Endometrium (tissue), 2 donors: ENCODE measurements at regions not wholly inside any gene's neighbourhood (a gene's known extent, or its start where the extent isn't known, plus 50 kb on each side); places are given as distances from the start of the nearest gene placed in this dataset.
A peak's percentile ranks its signal among the peaks of the same experiment; 100 is the strongest.
"Not testable (repeated sequence)": the region's sequence is repeated elsewhere in the genome, so short reads cannot be mapped to it uniquely, and the experiment has no call there.

Experiments
- FAIRE-seq: peaks from 2 replicates; lab custom pipeline; 2012; peaks lifted over from hg19 to GRCh38; lab: Jason Lieb, UNC
- donor health status: control.
- donor health status: control.

DNA sequence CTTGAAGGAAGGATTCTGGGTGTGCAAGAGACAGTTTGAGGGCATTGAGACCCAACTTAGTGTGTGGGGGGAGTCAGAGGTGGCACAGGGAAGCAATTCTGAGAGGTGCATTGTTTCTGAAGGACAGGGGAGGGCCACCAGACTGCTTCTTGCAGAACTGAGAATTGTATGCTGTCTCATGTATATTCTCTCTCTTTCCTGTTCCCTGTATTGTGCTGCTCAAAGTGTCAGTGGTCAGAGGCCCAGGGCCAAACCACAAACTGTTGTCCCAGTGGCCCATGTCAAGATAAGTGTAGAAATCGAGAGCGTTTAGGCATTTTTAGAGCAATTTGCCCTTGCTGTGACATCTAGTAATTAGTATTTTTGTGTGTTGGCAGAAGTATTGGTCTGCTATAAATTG, 567.1 kb downstream of the EDEM1 start:
- FAIRE-seq, result no peak

DNA sequence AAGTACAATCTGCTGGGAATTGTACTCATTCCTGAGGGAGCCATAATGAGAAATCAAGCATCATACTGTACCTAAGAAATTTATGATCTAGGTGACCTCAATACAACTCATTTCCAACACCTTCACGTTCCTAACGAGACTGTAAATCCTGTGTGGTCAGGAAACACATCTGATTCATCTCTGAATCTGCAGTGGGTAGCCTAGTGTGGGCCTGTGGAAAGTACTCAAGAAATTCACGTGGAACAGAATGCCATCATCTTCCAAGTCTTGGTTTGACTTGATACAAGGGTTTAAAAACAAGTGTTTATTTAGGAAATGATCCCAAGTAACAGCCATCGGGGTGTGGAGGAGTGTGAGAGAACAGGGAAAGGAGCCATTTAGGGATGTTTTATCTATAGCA, 568.9 kb downstream of the EDEM1 start:
- FAIRE-seq, result no peak

DNA sequence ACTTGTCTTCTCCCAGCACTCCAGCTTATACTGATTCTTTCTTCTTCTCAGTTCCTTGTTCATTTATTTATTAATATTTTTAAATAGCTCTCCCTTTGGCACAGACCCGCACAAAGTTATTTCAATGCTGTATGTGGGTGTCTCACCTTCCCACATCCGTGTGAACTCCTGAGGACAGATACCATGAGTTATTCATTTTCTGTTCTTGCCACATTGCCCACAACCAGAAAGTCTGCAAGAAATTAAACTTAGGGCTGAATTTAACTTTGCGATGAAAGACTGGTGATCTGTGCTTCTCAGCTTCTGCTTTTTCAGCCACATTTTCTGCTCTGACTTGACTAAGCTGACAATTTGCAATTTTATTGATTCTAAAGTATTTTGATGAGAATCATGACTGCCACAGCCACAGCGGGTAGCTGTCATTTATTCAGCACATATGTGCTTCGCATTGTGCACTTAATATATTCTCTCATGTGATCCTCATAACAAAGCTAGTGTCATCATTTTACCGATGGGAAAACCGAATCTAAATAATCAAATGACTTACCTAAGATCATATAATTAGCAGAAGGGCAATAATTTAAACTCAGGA, 569.8 kb downstream of the EDEM1 start:
- no peak for FAIRE-seq

DNA sequence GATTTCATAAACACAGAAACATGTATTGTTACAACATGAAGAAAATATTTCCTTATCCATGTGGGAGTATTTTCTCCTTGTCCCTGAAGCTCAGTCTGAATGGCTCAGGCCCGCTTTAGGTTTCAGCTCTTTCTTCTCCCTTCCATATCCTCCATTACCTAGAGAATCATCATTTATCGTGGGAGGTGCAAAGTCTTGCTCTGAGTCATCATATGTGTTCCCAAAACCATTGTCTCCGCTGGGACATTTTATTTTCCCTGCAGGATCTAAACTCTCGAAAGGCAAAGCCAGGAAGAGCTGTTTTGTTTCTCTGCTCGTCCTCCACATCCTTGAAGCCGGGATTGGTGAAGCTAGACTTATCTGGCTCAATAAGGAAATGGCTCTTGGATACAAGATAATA, 571.2 kb downstream of the EDEM1 start:
- no peak for FAIRE-seq

DNA sequence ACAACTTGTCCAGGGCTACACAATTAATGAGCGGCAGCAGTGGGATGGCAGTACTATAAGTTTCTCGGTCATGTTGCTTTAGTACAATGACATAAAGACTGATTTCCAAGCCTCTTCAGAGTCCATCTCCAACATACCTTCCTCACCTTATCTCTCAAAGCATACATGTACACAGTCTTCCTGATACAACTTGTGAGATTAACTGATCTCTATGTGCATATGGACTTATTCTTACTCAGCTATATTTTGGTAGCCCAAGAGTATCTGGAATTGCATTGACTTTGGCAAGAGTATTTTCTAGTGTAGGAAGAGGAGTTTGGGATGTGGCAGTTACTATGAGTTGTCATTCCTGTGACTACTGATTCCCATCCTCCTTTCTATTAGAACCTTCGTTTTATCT, 575.0 kb downstream of the EDEM1 start:
- FAIRE-seq, result no peak

DNA sequence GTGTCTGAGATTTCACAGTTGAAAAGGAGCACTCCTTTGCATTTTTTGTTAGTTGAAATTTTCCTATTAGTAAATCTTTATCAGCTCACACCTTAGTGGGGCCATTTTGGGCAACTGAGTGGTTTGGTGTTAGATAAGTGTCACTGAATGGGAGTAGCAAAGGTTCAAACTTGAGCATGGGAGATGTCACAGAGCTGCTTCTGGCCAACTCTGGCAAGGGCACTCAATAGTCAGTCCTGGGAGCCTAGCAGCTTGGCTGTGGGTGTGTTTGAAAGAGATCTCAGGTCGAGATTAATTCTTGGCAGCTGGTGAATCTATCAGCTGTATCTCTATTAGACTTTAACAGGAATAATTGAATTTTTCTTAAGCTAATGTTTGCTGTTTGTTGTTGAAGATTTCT, 579.3 kb downstream of the EDEM1 start:
- no peak for FAIRE-seq

DNA sequence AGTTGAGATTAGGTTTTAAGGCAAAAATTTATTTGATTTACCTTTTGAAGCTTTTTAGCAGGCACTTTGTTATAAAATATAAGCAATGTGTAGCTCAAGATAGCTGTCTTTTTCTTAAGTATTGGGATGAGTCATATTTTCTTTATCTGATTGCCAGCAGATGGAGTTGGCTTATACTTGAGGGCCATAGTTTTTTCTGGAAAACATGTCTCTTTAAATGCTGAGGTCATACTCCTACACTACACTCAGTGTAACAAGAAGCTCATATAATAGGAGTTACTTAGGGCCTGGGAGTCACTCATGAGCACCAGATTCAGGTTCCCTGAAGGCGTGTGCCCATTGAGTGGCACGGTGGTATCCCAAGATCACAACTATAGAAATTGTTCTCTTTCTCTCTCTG, 579.8 kb downstream of the EDEM1 start:
- FAIRE-seq, result peak; percentile 12

DNA sequence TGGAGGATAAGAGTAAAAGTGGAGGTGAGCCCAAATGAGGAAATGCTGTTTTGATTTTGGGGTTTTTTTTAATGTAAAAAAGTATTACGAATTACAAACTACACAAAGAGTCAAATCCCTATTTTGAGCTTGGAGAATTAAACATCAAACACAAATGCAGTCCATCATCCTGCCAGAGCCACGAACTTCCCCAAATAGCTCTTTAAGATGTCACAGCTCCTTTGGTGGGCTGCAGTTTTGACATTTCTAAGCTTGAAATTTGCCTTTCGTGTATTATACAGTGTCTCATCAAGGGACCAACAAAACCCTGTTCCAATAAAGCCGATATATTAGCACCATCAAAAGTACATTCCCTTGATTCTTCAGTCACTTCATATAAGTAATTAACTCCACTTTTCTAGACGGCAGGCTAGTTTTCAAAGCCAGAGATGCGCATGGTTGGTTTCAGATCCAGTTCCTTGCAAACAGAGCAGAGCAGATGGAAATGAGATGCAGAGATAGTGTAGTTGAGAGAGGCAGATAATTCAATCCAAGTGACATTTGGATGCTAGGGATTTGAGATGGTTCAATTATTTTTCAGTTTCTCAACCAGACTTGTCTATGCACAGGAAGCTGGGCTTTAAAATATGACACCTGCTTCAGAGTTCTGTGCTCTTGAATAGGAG, 580.9 kb downstream of the EDEM1 start:
- no peak for FAIRE-seq

DNA sequence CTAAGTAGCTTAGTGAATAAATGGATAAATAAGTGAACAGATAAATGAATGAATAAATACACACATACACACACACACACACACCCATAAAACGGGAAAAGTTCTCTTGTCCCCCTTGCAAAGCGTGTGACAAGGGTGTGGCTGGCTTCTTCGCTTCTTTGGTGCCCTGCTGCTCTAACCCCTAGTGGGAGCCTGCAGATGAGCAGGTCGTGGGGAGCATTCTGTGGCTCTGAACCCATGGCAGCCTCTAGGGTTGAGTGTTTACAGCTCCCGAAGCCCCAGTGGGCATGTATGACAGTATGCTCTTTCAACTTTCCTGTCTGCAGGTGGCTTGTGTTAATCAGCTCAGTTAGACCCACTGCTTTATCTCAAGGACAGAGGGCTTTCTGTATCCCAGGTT, 582.3 kb downstream of the EDEM1 start:
- FAIRE-seq, result no peak

DNA sequence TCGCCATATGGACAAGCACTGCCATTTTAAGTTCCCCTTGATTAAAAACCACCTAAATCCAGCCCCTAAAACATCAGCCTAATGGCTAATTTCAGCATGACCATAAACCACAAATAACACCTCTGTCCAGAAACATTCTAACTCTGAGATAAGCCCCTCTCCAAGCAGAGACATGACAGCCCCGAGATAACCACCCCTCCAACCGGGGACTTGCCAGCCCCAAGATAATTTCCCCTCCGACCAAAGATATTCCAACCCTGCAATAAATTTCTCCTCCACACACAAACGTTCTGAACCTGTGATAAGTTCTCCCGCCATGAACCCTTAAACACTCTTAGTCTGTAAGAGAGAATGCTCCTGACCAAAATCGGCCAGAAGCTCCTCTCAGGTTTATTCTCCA, 586.8 kb downstream of the EDEM1 start:
- no peak for FAIRE-seq

DNA sequence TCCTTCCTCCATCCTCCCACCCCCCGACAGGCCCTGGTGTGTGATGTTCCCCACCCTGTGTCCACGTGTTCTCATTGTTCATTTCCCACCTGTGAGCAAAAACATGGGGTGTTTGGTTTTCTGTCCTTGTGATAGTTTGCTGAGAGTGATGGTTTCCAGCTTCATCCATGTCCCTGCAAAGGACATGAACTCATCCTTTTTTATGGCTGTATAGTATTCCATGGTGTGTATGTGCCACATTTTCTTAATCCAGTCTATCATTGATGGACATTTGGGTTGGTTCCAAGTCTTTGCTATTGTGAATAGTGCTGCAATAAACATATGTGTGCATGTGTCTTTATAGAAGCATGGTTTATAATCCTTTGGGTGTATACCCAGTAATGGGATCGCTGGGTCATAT, 587.6 kb downstream of the EDEM1 start:
- FAIRE-seq, result not testable (repeated sequence)

DNA sequence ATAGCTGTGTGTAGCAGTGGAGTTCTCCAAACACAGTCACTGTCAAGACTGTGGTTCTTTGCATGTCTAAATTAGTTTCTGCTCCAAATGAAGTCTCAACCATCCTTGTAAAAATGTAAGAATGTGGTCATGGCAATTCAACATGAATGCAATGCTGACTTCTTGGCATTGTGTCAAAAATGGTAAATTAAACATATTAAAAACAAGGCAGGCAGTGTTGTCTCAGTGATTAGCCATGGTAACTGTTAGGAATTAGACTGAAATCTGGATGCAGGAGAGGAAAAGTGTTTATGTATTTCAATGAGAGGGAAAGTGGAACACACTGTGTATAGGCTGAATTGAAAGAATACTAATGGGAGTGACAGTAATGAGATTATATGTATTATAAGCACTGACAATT, 597.2 kb downstream of the EDEM1 start:
- FAIRE-seq, result no peak

DNA sequence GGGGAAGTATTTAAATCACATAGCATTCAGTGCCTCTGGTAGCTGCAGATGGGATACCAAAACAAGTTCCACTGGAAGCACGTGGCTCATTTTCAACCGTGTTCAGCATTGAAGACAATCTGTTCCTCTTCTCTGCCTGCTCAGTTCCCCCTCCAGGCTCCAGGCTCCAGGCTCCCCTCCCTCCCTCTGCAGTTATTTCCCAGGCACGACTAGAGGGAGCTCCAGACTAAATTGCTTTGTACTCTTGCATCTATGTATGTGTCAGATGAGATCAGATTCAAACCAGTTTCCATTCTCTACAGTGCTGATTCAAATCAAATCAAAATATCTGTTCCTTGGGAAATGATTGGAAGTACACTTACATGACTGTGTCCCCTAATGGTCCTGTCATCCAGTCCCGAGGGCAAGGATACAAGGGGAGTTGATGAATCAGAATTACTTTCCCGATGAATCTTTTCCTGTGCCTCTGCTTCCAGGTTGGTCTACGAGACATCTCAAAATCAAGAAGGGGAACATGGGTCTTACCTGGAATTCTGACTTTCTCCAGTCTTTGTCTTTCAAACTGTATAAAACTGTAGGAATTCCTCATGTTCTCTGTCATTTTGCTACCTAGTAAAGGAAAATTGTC, 600.5 kb downstream of the EDEM1 start:
- FAIRE-seq, result peak; percentile 73

DNA sequence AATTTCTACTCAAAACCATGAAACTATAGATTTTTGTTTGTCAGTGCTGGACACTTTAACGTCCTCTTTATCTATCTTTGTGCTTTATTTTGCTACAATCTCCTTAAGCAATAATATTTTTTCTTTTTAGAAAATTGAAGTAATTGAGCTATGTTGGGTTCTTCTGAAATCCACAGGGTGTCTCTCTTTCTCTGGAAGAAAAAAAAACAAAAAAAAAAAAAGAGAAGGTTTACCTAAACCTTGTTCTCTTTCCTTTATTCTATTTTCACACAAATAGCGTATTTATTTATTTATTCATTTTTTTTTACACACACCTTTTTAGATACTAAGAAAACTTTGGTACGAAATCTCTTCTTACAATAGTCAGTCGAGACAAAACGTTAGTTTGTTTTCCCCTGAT, 601.0 kb downstream of the EDEM1 start:
- peak; percentile 93 for FAIRE-seq

DNA sequence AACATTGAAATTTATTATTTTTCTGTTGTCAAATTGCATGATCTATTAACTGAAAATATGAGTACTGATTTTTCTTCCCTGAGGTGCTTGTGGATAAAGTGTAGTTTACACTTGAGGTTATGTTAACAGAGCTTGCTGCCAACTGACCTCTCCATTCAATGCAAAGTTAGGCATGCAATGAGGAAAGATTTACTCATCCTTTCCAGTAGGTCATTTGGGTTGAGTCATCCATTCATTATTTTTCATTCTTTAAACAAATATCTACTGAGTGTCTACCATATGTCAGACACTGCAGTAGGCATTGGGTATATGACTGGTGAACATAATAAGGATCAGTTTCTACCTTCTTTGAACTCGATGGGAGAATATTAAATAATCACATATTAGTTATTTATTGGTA, 604.1 kb downstream of the EDEM1 start:
- no peak for FAIRE-seq

DNA sequence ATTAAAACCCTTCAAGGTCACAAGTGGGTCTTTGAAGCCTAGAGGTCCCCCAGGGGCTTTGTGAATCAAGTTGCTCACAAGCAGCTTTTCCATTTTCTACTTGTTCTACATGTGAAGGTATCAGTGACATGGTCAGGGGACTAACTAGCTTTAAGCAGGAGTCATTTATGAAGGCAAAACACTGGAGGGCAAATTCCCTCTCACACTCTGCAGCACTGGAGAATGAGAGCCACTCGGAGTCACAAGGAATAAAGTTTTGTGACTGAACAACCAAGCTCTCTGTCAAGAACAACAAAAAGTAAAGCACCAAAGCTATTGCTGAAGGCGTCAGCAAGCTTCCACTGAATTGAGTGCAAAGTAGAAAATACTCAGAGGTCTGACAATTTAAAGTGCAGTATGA, 609.0 kb downstream of the EDEM1 start:
- no peak for FAIRE-seq

DNA sequence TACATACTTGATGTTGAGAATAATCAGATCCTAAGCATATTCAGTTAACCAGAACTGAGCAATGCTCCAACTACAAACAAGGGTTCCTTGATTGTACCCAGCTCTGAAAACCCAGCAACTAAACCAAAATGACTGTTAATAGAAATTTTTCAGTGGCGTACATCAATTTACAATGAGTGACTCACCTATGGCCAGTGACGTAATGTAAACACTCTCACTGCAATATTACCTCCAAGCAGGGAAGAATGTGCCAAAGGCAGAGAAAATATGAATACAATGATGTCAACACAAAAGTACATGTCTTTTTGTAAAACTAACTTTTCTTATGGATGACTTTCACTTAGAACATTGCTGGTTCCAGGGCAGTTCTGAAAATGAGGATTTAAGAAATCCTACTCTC, 611.3 kb downstream of the EDEM1 start:
- FAIRE-seq, result no peak

DNA sequence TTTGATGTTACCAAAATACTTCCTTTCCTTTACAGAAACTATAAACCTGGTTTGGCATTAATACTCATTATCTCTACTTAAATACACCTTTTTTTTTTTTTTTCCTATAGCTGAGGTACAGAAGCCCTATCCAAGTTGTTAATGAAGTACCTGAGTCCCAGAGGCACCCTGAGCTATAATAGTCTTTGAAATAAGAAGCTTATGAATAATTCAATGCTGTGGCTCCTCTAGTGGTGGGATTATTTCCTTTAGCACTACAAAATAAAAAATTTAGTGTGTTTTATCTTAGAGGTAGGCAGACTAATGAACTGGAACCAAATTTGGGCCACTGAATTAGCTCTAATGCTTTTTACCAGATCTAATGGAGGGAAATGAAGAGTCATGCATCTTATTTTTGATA, 611.9 kb downstream of the EDEM1 start:
- FAIRE-seq, result no peak

DNA sequence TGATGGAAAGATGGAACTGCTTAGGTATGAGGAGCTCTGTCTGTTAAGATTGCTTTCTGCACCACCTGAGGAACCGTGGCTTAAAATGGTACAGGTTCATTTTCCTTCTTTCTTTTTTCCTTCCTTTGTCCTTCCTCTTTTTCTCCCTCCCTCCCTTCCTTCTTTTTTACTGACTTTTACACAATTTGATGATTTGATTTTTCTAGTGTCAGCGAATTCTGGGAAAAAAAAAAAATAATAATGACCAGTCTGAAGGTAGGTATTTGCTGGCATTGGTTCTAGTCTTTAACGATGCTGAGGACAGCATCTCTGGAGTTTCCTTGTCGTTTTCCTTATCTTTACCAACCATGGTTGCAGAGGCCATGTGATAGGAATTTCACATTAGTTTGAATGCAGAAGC, 613.5 kb downstream of the EDEM1 start:
- no peak for FAIRE-seq

DNA sequence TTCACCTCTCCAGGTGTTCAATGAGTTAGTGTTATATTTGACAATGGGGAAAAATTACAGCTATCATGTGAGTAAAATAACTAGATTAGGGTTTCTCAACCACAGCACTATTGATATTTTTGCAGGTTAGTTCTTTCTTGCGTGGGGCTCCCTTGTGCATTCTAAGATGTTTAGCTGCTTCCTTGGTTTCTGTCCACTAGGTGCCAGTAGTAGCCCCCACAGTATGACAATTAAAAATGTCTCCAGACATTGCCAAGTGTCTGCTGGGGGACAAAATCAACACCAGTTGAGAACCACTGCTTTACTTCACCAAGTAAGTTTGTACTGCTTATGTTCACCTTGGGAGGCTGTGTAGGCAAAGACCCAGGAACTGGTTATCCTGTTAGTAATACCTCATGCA, 618.7 kb downstream of the EDEM1 start:
- no peak for FAIRE-seq

DNA sequence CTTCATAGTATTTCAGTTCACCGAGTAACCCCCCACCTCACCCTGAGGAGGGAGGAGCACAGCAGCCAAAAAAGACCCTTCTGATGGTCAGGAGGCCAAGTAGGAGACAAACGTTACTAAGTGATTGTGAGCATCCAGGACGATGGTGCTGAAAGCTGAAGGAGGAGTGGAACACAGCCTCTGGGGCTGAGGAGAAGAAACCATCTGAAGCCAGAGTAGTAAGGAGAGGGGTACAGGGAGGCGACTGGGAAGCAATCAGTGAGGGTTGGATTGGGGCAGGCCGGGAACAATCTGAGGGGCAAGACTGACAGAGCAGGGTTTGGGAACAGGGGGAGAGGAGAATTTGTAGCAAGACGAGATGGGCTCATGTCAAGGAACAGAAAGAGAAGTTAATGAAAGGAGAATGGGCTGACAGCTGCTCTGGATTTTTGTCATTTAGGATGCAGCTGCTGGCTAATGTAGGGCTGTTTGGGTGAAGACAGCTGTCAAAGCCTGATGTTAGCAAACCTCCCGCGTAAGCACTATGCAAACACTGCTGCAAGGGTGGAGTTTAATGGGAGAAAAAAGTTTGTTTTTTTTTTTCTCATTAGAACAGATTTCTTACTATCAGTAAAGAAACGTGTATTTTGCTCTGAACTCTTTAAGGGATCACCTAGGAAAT, 622.2 kb downstream of the EDEM1 start:
- no peak for FAIRE-seq

DNA sequence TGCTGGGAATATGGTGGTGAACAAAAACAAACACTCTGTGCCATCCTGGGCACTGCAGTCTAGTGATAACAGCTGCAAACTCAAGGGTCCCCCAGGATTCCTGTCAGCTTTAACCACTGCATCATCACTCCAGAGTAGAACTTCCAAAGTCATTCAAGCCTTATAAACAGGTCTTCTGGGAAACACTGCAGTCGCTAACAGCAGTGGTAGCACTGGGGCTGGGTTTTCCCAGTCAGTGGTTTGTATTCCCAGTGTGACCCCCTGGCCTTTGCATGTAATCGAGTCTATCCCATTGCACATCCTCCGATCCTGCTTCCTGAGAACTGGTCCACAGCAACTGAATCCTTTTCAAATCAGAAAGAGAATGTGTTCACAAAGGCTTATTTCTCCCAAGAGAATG, 623.5 kb downstream of the EDEM1 start:
- no peak for FAIRE-seq

DNA sequence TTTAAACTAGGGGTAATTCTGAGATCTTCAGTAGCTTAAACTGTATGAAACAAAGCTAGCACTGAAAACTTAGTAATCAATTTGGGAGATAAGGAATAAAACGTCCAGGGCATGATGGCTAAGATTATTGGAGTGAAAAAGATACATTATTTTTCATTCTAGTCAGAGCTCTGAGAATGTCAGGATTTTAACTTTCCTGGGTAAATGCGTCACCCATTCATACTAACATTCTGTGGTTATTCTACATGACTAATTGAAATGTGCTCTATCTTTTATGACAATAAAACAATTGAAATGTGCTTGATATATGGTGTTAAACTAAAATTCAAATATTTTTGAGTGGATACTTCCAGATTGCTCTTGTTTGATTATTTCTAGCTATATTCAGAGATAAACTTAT, 626.0 kb downstream of the EDEM1 start:
- FAIRE-seq, result no peak

DNA sequence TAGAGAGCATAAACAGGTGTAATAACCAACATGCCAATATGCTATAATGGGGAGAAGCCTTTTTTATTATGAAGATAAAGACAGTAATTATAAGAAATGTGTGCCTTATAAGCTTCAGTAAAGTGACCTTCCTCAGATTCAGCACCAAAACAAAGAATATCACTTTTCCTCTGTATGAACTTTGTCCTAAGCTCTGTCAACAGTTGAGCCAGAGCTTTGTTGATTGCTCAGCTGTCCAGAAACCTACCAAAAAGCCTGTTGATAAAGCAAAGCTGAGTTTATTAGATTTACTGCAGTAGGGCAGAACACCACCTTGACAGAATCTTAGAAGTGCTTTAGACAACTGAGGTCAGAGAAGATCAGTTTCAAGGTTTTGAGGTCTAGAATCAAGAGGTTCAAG, 635.3 kb downstream of the EDEM1 start:
- no peak for FAIRE-seq
